ENCODE measurements at regions not wholly inside any gene's neighbourhood (a gene's known extent, or its start where the extent isn't known, plus 50 kb on each side); places are given as distances from the start of the nearest gene placed in this dataset.

DNA sequence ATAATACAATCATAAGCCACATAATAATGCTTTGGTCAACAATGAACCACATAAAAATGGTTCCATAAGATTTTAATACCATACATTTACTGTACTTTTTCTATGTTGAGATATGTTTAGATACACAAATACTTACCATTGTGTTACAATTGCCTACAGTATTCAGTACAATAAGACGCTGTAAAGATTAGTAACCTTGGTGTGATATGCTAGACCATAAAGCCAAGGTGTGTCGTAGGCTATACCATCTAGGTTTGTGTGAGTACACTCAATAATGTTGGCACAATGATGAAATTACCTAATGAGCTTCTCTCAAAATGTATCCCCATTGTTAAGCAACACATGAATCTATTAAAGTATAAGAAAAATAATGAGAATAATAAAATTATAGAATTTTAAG is 662.3 kb downstream of the SATB2 start:
- DNase-seq (ENCODE audit: low read depth) = no peak

DNA sequence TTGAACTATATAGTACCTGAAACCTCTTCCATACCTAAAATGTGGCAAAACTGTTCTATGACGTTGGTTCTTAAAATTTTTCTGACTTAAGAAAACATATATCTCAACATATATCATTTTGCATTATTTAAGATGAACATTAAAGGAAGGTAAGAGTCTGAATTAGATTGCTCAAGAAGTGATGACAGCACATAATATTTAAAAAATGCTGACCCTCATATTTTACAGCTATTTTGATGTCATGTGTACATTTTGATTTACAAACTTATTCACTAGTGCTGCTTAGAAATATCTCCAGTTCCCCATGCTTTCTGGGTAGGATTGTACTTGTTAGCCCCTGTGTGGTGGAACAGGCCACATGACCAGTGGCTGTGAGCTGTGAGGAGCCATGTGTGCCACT is 666.1 kb downstream of the SATB2 start:
- no peak for DNase-seq (ENCODE audit: low read depth)

DNA sequence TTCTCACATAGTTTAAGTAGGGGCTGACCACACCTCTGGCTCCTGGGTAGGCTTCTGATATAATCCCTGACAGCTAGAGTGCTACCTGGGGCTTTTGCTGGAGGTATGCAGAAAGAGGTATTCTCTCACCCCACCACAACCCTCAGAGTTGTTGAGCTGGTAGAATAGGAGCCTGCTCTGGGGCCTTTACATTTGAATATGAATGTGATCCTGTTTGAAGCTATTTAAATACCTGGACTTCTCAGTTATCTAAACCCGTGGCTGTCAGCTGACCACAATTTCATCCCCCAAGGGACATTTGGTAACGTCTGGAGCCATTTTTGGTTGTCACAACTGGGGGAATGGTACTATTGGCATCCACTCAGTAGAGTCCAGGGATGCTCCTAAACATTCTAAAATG is 669.1 kb downstream of the SATB2 start:
- no peak for DNase-seq (ENCODE audit: low read depth)

DNA sequence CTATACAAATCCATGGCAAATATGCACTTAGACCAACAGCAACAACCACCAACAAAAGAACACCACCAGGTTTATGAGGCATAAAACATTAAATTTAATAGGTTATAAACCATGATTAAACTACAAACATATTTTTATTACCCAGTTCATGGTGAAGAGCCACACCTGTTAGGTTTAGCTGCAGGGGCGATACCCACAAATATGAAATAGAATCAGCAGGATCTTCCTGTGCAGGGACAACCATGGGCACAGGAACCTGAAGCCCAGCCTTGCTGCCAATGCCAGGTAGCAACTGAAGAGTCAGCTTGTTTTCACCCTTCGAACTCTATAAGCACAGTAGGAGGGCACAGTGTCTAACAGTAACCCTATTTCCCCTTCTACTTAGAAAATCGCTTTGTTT is 675.0 kb downstream of the SATB2 start:
- DNase-seq (ENCODE audit: low read depth) = no peak

DNA sequence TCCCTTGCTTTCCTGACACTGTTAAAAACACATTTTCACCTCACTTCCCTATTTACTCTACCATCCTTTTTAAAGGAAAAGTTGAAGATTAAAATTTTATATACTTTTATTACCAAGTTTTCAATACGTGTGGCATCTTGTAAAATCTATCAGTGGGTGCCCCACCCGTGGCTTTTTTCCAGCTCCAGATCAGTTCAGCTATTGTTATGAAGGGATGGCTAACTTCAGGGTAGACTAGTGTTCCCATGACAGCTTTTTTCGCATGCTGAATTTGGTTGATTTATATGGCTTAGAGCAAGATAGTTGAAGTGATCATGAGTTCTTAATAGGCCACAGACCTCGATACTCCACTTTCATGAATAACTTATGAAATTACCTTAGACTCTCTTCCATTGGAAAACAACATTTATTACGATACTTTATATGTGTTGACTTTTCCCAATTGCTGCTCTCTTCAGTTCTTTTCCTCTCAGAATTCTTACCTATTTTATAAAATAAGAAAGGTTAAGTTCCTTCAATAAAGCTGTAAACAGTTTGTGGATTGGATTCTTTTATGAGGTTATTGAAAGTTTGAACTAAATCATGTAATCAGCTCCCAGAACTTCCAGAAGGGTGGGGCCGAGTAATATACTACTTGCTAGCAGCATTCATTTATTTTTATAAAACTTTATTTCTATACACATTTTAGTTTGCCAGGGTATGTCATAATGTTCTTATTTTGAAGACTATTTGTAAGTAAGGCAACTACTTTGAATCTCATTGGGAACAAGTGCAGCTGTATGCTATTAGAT is 680.9 kb downstream of the SATB2 start:
- no peak for DNase-seq (ENCODE audit: low read depth)

DNA sequence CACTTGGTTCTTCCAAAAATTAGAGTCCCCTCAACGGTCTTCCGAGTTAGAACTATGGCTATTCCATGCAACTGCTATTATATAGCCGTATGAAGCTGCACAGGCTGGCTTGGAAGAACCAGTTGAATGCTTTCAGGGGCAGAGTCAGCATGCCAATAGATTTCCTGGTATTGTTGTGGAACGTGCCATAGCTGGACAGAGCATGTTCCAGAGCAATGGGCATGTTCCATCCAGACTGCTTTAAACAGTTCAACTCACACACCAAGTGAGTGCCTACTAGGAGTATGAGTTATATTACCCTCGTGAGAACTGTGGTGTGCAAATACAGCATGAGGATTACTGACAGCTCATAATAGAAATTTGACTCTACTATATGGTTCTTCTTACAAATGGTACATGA is 682.0 kb downstream of the SATB2 start:
- DNase-seq (ENCODE audit: low read depth) = no peak

DNA sequence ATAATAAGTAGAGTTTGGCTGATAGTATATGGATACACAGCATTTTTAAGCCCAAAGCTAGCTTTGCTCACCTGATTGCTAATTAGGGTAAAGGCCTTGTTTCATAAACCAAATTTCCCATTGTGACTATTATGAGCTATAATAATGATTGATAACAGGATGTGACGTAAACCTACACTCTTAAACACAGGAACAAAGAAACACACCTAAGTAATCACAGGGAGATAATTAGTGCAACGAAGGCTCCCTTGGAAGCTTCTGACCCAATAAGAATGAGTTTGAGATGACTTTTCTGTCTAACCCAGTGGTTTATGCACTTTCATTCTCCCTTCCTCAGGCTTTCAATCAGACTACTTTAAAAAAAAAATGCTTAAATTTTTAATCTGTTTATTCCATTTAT is 683.2 kb downstream of the SATB2 start:
- DNase-seq (ENCODE audit: low read depth) = no peak

DNA sequence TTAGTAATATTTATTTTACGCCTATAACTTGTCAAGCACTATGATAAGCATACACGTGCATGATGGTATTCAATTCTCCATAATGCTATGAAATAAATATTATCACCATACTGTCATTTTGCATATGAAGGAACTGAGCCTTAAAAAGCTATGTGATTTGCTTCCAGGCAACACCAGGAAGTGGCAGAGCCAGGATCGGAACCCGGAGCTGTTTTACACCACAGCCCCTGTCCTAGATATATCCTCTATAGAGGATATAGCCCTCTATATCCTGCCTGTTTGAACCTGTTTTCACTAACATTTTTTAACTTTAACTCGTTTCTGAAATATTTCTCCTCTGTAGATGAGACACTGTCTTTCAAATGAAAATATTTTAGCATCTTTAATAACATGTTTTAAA is 690.0 kb downstream of the SATB2 start:
- no peak for DNase-seq (ENCODE audit: low read depth)

DNA sequence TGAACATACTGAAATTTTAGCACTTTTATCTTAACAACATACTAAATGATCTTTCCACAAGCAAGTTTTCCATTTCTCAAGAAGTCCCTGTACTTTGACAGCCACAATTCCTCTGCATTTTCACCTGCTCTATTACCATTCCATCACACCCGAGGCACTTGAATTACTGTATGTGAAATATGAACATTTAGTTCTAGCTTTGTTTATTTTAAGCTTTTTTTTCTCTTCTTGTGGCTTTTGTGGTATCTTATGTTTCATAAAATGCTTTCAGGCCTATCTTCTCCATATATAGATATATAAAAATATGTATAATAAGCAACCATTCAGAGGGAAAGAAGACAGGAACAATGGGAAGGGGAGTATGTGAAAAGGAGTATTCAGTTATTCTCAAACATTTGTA is 693.9 kb downstream of the SATB2 start:
- DNase-seq (ENCODE audit: low read depth) = no peak

DNA sequence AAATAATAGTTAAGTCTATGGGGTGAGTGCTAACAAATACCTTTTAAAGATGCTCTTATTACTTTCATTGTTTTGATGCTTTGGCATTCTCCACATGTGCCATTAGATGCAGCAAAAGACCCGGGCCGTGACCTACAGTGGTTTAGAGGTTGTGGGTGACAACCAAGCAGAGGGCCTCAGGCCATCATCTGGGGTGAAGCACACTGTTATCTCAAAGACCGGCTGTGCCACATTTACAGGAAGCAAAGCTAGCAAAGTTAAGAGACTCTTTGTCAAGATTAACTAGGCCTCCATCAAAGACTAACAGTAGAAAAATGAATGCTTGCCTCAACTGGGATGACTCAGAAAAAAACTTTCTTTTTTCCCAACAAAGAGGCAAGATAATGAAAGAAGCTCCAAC is 695.3 kb downstream of the SATB2 start:
- DNase-seq (ENCODE audit: low read depth) = peak; percentile 29

DNA sequence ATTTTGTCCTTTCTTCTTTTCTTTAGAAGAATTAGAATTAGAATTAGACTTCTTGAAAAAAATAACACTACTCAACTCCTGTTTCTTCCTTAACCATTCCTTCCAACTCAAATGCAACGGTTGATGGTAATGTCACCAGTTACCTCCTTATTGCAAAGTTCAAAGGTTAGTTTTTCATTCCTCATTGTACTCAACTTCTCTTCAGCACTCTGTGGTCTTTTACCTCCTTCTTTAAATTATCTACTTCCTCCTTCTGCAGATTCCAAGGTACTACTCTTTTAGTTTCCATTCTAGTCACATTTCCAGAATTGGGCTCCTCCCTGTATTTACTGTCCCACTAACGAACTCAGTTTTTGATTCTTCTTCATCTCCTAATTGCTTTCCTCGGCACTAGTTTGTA is 700.7 kb downstream of the SATB2 start:
- no peak for DNase-seq (ENCODE audit: low read depth)

DNA sequence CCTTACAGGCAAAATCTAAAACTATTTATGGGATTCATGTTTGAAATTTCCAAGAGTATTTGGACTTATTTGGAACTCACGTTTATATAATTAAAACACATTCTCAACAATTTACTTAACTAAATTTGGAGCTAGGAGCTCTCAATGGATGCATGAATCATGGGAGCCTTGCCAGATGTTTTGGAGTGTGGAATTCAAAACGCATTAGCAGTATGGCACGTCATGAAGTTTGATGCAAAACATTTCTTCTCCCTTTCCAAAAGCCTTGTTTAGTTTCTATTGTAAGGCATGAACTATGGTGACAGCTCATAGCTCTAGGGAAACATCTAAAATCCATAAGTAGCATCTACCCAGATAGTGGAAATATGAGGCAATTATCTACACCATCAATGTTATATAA is 701.6 kb downstream of the SATB2 start:
- DNase-seq (ENCODE audit: low read depth) = no peak

DNA sequence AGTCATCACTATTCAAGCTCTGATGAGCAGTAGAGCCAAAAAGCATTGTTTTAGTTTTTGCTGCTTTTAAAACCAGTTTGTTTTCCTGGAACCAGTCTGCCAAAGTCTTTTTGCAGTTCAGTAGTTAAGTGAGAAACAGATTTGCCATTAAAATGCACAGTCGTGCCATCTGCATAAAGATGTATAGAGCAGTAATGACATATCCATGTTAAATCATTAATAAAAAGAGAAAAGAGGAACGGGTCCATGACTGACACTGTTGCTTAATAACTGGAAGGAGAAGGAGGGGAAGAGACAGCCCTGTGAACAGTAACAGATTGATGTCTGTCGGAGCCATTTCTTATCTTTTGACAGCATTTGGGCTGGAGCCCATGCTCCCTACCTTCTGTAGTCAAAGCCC is 704.6 kb downstream of the SATB2 start:
- DNase-seq (ENCODE audit: low read depth) = no peak

DNA sequence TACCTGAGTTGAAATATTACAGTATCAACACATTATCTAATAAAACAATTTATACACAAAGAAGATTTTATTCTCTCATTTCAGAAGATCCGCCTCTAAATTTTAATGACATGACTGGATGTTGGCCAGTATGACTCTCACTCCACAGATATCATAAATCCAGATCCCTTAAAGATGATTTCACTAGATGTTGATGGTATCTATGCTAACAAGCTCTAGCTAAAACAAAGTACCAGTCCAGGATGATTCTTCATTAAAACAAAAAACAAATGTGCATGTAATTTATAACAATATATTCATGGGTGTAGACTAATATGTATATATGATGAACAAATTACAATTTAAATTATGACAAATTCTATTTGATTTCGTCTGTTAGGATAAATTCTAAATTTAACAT is 708.4 kb downstream of the SATB2 start:
- no peak for DNase-seq (ENCODE audit: low read depth)

DNA sequence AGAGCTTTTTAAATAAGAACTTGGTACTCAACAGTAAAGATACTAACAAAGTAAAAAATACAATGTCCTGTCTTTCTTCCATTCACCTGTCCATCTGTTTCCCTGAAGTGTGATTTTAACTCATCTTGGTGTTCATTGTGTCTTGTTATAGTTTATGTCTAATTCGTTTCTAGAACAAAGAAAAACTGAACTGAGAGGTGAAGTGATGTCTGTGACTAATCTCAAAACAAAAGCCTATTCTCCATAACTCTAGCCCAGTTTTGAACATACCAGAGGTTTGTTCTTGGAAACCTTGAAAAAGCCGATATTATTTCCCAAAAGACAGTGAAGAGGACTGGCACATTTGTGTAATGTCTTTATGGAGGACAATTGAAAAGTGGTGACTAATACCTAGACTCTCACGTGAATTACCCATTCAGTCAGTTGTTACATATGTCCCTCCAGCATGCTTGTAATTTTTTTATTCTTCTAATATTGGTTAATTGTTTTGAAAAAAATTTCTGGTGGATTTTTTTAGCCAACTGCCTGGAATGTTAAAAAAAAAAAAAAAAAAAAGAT is 725.8 kb downstream of the SATB2 start:
- no peak for DNase-seq (ENCODE audit: low read depth)

DNA sequence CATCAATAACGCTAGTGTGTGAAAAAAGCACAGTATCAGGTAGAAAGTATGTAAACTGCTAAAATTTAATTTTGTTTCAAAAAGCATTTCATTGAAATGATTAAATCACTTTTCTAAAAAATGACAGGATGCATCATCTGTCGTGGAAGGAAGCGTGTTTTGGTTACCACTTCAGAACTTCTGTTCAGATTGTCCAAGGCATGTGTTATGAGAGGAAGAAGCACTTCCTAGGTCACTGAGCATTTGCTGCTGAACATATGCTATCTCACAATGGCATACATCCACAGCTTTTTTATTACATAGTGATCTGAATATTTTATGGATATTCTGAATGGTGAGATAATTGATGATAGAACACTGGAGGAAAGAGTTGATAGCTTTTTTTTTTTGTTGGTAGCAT is 737.5 kb downstream of the SATB2 start:
- no peak for DNase-seq (ENCODE audit: low read depth)

DNA sequence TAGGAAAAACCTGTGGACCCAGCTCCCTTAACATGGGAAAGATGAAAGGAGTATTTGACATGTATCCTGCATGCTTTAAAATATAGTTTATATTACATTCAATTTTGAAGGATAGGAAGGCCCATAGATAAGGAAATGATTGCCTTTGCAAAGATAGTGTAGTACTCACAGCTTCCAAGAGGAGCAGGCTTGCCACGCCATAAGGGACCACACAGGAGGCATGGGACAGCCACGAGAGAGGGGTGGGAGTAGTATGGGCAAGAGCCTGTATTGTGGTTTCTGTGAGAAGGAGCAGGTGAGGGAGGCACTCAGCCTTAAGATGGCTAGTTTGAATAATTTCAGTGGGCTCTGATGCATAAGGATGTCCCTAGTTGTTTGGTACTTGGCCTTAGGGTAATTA is 740.3 kb downstream of the SATB2 start:
- DNase-seq (ENCODE audit: low read depth) = no peak

DNA sequence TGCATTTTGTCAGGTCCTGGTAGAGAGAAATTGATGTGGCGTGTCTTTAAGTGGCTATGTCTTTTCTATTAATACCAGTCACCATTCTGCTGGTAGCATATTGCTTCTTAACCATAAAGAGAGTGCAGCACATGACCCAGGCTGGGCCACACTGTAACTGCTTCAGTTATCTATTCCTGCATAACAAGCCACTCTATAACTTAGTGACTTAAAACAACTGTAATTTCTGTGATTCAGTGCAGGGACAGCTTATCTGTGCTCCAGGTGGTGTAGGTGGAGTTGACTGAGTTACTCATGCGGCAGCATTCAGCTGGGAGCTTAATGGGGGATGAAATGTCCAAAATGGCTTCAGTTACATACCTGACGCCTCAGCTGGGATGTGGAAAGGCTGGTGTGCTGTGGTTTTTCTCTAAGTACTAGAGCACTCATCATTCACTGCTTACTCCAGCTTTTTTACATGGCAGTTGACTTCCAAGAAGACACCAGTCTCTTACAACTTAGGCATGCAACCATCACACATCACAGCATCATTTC is 742.4 kb downstream of the SATB2 start:
- no peak for DNase-seq (ENCODE audit: low read depth)

DNA sequence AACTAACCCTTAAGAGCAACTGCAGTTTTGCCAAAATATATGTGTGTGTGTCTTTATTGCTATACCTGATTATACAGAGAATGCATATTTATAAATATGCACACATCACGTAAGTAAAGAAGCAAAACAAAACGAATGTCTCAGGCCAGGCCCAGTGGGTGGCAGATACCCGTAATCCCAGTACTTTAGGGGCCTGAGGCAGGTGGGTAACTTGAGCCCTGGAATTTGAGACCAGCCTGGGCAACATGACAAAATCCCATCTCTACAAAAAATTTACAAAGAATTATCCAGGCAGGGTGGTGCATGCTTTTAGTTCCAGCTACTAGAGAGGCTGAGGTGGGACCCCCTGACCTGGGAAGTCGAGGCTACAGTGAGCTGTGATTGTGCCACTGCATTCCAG is 745.3 kb downstream of the SATB2 start:
- DNase-seq (ENCODE audit: low read depth) = no peak

DNA sequence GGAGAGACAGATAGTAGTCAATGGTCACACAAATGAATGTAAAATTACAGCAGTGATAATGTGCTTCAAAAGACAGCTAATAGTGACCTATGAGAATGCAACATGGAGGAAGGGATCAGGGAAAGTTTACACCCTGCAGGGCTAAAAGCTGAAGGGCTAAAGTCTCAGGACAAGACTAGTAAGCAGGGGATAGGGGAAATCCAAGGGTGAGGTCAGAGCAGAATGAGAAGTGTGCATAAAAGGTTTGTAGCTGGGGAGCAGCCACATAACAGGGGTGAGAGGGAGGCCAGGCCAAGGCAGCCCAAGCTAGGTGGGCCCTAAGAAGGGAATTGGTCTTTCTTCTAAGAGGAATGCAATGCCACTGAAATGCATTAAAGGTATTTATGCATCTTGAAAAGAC is 746.3 kb downstream of the SATB2 start:
- DNase-seq (ENCODE audit: low read depth) = no peak

DNA sequence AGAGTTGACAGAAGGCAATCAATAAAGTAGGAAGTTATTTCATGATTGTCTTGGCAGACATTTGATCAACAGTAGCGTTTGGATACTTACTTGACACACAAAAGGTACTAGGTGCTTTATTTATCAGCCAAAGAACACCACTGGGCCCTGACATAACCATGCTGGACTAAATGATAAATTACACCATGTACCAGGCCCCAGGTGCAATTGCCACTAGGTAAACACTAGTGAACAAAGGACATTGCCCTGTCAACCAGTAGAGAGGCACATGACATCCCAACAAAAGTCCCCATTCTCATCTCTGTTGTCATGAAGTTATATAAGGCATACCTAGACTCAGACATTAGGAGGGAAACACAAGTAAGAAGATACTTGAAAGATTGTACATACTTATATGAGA is 747.2 kb downstream of the SATB2 start:
- no peak for DNase-seq (ENCODE audit: low read depth)

DNA sequence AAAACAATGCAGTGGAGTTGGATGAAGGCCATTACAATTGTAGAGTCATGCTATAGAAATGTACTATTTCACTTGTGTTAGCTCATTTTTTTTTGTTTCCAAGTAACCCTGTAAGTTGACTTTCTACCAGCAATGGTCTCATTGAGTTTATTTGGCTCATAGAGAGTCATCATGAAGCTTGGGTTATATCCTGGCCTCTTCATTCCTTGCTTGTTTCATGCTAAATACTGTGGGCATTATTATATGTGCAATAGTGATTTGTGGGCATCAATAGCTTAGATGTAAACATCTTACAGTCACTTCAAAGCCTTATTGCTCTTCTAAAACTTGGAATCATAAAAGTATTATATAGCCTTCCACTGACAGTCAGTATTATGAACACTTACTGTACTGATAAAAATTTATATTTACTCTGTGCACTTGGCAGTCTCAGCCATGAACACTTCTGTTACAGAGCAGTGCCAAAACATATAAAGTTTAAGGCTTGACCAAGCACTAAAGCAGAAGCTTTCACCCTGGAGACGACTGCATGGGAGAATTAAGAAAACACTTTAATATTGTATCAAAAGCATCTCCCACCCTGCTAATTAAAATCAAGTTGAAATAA is 751.2 kb downstream of the SATB2 start:
- no peak for DNase-seq (ENCODE audit: low read depth)

DNA sequence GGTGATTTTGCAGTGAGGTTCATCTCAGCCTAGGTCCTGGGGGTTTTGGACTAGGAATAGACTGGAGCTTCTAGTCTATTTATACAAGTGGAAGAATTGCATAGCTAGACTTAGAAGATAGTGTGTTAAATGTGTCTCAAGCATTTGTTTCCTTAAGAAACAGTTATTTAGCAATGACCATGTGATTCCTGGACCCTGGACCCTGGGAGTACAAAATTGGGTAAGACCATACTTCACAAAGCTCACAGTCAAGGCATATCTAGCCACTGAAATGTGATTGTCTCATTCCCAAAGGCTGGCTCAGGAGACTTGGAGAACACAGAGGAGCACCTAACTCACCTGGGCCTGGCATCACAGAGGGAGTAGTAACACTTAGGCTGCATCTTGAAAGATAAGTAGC is 754.5 kb downstream of the SATB2 start:
- DNase-seq (ENCODE audit: low read depth) = no peak

DNA sequence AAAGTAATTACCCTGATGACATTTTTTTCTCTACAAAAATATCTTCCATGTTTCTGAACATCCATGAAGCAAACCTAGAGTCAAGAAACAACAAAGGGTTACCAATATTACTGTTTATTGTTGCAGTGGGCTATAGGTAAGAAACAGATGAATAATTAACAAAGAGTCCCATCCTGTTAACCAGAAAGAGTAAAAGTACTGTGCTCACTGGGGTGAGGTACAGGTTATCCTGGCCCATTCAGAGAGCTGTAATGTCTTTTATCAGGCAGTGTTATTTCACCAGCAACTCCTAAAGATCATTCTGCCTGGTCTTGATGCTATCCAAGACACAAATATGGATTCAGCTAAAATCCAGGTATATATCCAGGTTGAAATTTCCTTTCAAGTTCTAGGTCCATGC is 754.9 kb downstream of the SATB2 start:
- DNase-seq (ENCODE audit: low read depth) = no peak
